HEK293 (cell line): ENCODE measurements at regions not wholly inside any gene's neighbourhood (a gene's known extent, or its start where the extent isn't known, plus 50 kb on each side); places are given as distances from the start of the nearest gene placed in this dataset.

Experiments
- CTCF ChIA-PET: fragments of 350-600 bp; formaldehyde crosslinking; extraction: SDS; loops from one replicate; lab custom pipeline; 2021; ENCODE audit warnings: antibody characterized with exemption; lab: Yijun Ruan, JAX
- POLR2A ChIA-PET: fragments of 300-600 bp; formaldehyde crosslinking; extraction: SDS; loops from one replicate; lab custom pipeline; 2020; ENCODE audit warnings: antibody characterized with exemption, inconsistent platforms; lab: Yijun Ruan, JAX
- H3K27ac ChIP-seq: fragments of 200-500 bp; sonication (Bioruptor generic); 2 replicates; pipeline ENCODE4 v1.5.1; 2014; ENCODE audit warnings: low read depth, low read length, control low read depth, inconsistent platforms; ENCODE audit errors: extremely low read depth
- H3K36me3 ChIP-seq, 2 experiments: fragments of 200-500 bp in 1 of 2; sonication (Bioruptor generic) in 1 of 2; 1 replicate in 1 of 2; 2 replicates in 1 of 2; pipeline ENCODE4 v1.5.1; 2014 to 2017; ENCODE audit warnings: inconsistent platforms in 2 of 2, low read length in 2 of 2; ENCODE audit not compliant: control insufficient read depth in 2 of 2, insufficient read depth in 1 of 2
- H3K4me1 ChIP-seq: fragments of 200-500 bp; sonication (Bioruptor generic); 2 replicates; pipeline ENCODE4 v1.5.1; 2014; ENCODE audit warnings: mild to moderate bottlenecking, low read length, inconsistent platforms; ENCODE audit not compliant: control insufficient read depth, insufficient read depth
- H3K4me3 ChIP-seq: 2 replicates; pipeline ENCODE4 v1.5.1; 2011; ENCODE audit warnings: low read depth, mild to moderate bottlenecking, control low read depth, low read length, moderate library complexity
- H3K9me3 ChIP-seq: fragments of 200-500 bp; sonication (Bioruptor generic); 2 replicates; pipeline ENCODE4 v1.5.1; 2014; ENCODE audit warnings: low read depth, low read length, inconsistent platforms; ENCODE audit not compliant: control insufficient read depth, insufficient read depth
- GFI1B ChIP-seq: fragments of 450-650 bp; formaldehyde crosslinking; IDR thresholded peaks from 2 replicates; pipeline ENCODE4 v1.5.1; 2016; ENCODE audit warnings: missing biosample characterization, missing genetic modification characterization
- KLF10 ChIP-seq: fragments of 450-650 bp; IDR thresholded peaks from 2 replicates; pipeline ENCODE4 v1.5.1; 2018; ENCODE audit warnings: missing biosample characterization, mild to moderate bottlenecking, missing genetic modification characterization
- SP7 ChIP-seq: fragments of 450-650 bp; formaldehyde crosslinking; IDR thresholded peaks from 2 replicates; pipeline ENCODE4 v1.5.1; 2016; ENCODE audit warnings: missing biosample characterization, missing genetic modification characterization
- TRIM28 ChIP-seq: IDR thresholded peaks from 2 replicates; pipeline ENCODE4 v1.6.1; 2011; ENCODE audit warnings: low read length, control low read depth, borderline replicate concordance
- ZBTB26 ChIP-seq: fragments of 450-650 bp; formaldehyde crosslinking; optimal IDR thresholded peaks from 2 replicates; pipeline ENCODE3; 2016; ENCODE audit warnings: missing biosample characterization, mild to moderate bottlenecking, missing genetic modification characterization
- ZFP37 ChIP-seq: fragments of 450-650 bp; formaldehyde crosslinking; IDR thresholded peaks from 2 replicates; pipeline ENCODE4 v1.5.1; 2016; ENCODE audit warnings: missing biosample characterization, missing genetic modification characterization
- ZFP69B ChIP-seq: fragments of 450-650 bp; formaldehyde crosslinking; IDR thresholded peaks from 2 replicates; pipeline ENCODE4 v1.5.1; 2016; ENCODE audit warnings: missing biosample characterization, missing genetic modification characterization
- ZNF140 ChIP-seq: fragments of 450-650 bp; formaldehyde crosslinking; IDR thresholded peaks from 2 replicates; pipeline ENCODE4 v1.5.1; 2016; ENCODE audit warnings: missing biosample characterization, missing genetic modification characterization
- ZNF157 ChIP-seq: fragments of 450-650 bp; formaldehyde crosslinking; IDR thresholded peaks from 2 replicates; pipeline ENCODE4 v1.5.1; 2016; ENCODE audit warnings: missing biosample characterization, missing genetic modification characterization
- ZNF426 ChIP-seq: fragments of 450-650 bp; formaldehyde crosslinking; IDR thresholded peaks from 2 replicates; pipeline ENCODE4 v1.5.1; 2017; ENCODE audit warnings: missing biosample characterization, missing genetic modification characterization, mild to moderate bottlenecking, inconsistent platforms, moderate library complexity
- ZNF529 ChIP-seq: fragments of 450-650 bp; formaldehyde crosslinking; IDR thresholded peaks from 2 replicates; pipeline ENCODE4 v1.5.1; 2017; ENCODE audit warnings: missing genetic modification characterization, missing biosample characterization; ENCODE audit not compliant: insufficient replicate concordance
- ZNF548 ChIP-seq: fragments of 450-650 bp; formaldehyde crosslinking; IDR thresholded peaks from 2 replicates; pipeline ENCODE4 v1.5.1; 2016; ENCODE audit warnings: missing biosample characterization, missing genetic modification characterization
- ZNF664 ChIP-seq: fragments of 450-650 bp; formaldehyde crosslinking; IDR thresholded peaks from 2 replicates; pipeline ENCODE4 v1.5.1; 2016; ENCODE audit warnings: missing biosample characterization, missing genetic modification characterization
- ZNF704 ChIP-seq: fragments of 450-650 bp; formaldehyde crosslinking; IDR thresholded peaks from 2 replicates; pipeline ENCODE4 v1.5.1; 2016; ENCODE audit warnings: missing biosample characterization, missing genetic modification characterization
- TF ChIP-seq, protein P1 (sequence below): fragments of 450-650 bp; formaldehyde crosslinking; IDR thresholded peaks from 2 replicates; pipeline ENCODE4 v1.5.1; 2016; ENCODE audit warnings: missing biosample characterization, missing genetic modification characterization
- TF ChIP-seq, protein P2 (sequence below): fragments of 450-650 bp; IDR thresholded peaks from 2 replicates; pipeline ENCODE4 v1.5.1; 2018; ENCODE audit warnings: missing biosample characterization, missing genetic modification characterization
- TF ChIP-seq, protein P3 (sequence below): fragments of 450-650 bp; formaldehyde crosslinking; IDR thresholded peaks from 2 replicates; pipeline ENCODE4 v1.5.1; 2017; ENCODE audit warnings: missing biosample characterization, mild to moderate bottlenecking, missing genetic modification characterization, moderate library complexity

GRCh38 chr5:52448111-52448510 is 339.6 kb upstream of the ITGA1 start:
- no peak overlapping the region for H3K27ac ChIP-seq
- H3K36me3 ChIP-seq, result no peaks in the 10 kb centered on the region
- CTCF ChIA-PET, result interaction anchor here (0.7 kb wide), 2 partner anchors 83 to 682 kb away, joined by 3 to 4 read pairs; no protein-coding TSS in a partner anchor
- H3K4me1 ChIP-seq, result no peaks in the 10 kb centered on the region
- POLR2A ChIA-PET, result no interaction called here
- no peaks in the 10 kb centered on the region for H3K9me3 ChIP-seq
- TF ChIP-seq ZNF704 (tag by site-specific recombination) (no peak), ZNF157 (tag by site-specific recombination) (no peak), ZNF529 (tag by site-specific recombination) (no peak), ZNF140 (tag by site-specific recombination) (no peak), ZFP37 (no peak), KLF10 (tag by site-specific recombination) (no peak), ZNF664 (tag by site-specific recombination) (no peak), ZNF548 (no peak), ZBTB26 (no peak), TRIM28 (no peak), GFI1B (no peak), ZNF426 (no peak)
- TF ChIP-seq, protein P1, sequence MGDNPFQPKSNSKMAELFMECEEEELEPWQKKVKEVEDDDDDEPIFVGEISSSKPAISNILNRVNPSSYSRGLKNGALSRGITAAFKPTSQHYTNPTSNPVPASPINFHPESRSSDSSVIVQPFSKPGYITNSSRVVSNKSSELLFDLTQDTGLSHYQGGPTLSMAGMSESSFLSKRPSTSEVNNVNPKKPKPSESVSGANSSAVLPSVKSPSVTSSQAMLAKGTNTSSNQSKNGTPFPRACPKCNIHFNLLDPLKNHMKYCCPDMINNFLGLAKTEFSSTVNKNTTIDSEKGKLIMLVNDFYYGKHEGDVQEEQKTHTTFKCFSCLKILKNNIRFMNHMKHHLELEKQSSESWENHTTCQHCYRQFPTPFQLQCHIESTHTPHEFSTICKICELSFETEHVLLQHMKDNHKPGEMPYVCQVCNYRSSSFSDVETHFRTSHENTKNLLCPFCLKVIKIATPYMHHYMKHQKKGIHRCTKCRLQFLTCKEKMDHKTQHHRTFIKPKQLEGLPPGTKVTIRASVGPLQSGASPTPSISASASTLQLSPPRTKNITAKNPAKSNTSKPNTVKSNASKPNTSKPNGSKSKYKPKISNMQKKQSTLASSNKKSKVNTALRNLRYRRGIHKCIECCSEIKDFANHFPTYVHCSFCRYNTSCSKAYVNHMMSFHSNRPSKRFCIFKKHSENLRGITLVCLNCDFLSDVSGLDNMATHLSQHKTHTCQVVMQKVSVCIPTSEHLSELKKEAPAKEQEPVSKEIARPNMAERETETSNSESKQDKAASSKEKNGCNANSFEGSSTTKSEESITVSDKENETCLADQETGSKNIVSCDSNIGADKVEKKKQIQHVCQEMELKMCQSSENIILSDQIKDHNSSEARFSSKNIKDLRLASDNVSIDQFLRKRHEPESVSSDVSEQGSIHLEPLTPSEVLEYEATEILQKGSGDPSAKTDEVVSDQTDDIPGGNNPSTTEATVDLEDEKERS (tag by site-specific recombination), result no peak
- TF ChIP-seq, protein P2, sequence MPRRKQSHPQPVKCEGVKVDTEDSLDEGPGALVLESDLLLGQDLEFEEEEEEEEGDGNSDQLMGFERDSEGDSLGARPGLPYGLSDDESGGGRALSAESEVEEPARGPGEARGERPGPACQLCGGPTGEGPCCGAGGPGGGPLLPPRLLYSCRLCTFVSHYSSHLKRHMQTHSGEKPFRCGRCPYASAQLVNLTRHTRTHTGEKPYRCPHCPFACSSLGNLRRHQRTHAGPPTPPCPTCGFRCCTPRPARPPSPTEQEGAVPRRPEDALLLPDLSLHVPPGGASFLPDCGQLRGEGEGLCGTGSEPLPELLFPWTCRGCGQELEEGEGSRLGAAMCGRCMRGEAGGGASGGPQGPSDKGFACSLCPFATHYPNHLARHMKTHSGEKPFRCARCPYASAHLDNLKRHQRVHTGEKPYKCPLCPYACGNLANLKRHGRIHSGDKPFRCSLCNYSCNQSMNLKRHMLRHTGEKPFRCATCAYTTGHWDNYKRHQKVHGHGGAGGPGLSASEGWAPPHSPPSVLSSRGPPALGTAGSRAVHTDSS (tag by site-specific recombination), result no peak
- TF ChIP-seq, protein P3, sequence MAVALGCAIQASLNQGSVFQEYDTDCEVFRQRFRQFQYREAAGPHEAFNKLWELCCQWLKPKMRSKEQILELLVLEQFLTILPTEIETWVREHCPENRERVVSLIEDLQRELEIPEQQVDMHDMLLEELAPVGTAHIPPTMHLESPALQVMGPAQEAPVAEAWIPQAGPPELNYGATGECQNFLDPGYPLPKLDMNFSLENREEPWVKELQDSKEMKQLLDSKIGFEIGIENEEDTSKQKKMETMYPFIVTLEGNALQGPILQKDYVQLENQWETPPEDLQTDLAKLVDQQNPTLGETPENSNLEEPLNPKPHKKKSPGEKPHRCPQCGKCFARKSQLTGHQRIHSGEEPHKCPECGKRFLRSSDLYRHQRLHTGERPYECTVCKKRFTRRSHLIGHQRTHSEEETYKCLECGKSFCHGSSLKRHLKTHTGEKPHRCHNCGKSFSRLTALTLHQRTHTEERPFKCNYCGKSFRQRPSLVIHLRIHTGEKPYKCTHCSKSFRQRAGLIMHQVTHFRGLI, result no peak
- no peak overlapping the region for H3K4me3 ChIP-seq

DNA sequence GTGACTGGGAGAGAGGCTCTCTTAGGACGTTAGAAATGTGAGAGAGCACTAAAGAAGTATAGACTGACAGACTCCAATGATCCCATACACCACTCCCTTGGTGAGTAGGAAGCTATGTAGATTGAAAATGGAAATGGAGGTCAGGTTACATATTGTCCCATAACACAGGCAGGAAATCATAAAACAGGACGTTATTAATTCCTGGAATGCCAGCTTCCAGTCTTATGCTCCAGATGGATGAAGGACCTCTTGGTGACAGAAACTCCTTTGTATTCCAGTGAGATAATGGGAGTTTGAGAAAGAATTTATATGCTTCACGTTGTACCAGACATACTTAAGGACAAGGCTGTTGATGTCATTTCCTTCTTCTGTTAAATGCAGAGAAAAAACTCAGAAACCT is 338.2 kb upstream of the ITGA1 start:
- no peak for TF ChIP-seq ZFP69B
- no peak for TF ChIP-seq SP7 (tag by site-specific recombination)
- H3K4me1 ChIP-seq, result no peaks in the 10 kb centered on the region
- H3K36me3 ChIP-seq, result no peaks in the 10 kb centered on the region
- POLR2A ChIA-PET, result no interaction called here
- H3K9me3 ChIP-seq, result no peaks in the 10 kb centered on the region
- CTCF ChIA-PET, result interaction anchor here (0.6 kb wide), 1 partner anchor 12 kb away, joined by 3 read pairs; no protein-coding TSS in a partner anchor
- H3K27ac ChIP-seq, result no peak overlapping the region
- no peak overlapping the region for H3K4me3 ChIP-seq
